HG02852 (cell line): ENCODE measurements at regions not wholly inside any gene's neighbourhood (a gene's known extent, or its start where the extent isn't known, plus 50 kb on each side); places are given as distances from the start of the nearest gene placed in this dataset.
"Not testable (repeated sequence)": the region's sequence is repeated elsewhere in the genome, so short reads cannot be mapped to it uniquely, and the experiment has no call there.

Experiments used
- ATAC-seq: cut with Tn5 transposase; IDR thresholded peaks from one replicate; pipeline ENCODE4 v1.9.1; 2021; ENCODE audit warnings: mild to moderate bottlenecking, moderate library complexity; ENCODE audit not compliant: unreplicated experiment

DNA sequence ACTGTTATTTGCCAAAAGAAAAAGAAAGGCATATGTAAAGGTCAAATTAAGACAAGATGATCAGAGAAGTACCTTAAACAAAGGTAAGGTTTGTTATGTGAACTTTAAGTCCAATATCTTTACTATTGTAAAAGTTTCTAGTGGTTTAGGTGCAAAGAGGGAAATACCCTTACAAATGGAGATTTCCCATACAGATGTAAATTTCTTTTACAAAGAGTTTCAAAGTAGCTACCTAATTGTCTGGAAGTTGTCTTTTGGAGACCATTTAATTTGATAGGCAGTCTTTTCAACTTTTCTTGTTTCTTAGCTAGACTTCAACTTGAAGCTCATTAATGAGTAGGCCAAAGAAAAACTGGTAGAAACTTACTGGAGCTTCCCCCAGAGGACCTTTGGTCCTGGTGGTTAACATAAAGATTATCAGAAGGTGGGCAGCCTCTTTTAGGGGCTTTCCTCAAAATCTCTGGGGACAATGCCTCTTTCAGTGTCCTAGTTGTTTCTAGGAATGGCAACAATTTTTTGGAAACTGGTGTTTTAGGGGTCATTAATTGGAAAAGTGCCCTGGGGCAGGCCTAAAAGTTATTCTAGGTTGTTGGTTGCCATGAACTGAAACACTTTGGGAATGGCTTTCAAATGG is 297.3 kb downstream of the GUCY2F start:
- ATAC-seq = no peak

- no peak for ATAC-seq
Measured at GRCh38 chrX:109172091-109172602, 309.7 kb downstream of the GUCY2F start.

DNA sequence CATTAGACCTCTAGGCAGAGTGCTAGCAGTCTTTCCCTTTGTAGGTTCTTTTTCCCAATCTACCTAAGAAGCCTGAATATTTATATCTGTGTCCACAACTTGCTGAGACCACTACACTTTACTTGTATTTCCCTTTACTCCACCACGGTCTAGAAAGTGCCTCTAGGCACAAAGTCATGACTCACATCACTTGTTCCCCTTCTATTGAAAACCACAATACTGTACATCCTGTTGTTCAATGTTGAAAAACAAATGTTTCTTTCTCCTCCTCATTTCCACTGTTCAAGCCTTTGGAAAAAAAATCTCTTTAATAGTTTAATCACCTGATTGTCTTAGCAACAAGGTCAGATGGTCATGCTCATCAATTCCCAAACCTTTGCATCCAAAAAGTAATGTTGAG is 326.7 kb downstream of the GUCY2F start:
- ATAC-seq = no peak

- not testable (repeated sequence) for ATAC-seq
Measured at GRCh38 chrX:109144173-109144572, 337.7 kb downstream of the GUCY2F start.

DNA sequence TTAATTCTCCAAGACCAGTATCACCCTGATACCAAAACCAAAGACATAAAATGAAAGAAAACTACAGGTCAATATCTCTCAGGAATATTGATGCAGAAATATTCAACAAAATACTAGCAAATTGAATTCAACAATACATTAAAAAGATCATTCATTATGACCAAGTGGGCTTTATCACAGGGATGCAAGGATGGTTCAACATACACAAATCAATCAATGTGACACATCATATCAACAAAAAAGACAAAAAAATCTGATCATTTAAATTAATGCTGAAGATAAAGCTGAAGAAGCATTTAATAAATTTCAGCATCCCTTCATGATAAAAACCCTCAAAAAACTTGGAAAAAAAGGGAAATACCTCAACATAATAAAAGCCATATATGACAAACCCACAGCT is 341.4 kb downstream of the GUCY2F start:
- ATAC-seq = no peak

DNA sequence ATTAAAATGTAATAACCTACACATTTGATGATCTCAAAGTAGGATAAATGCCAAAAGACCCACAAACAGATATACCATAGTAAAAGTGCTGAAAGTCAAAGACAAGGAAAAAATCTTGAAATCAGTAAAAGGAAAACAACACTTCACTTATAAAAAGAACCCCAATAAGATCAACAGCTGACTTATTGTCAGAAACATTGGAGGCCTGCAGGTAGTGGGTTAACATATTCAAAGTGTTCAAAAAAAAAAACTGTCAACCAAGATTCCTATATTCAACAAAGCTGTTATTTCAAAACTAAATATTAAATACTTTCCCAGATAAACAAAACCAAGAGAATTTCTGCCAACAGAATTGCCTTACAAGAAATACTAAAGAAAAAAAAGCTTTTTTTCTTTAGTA is 347.1 kb downstream of the GUCY2F start:
- ATAC-seq = no peak

DNA sequence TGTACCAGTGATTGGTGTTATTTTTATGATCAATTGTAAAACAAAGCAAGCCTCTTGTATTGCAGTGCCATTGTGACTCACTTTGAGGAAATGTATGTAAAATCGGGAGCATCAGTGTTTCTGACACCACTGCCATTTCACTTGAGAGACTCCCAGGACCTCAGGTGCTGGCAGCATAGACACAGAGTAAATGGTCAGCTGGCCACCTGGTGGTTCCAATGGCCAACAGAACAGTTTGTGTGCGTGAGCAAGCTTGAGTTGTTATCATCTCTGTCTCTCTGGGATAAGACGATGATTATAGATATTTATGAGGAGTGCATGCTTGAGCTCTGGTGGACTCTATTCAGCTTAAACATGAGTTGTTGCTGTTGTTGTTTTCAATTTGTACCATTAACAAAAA is 356.6 kb downstream of the GUCY2F start:
- no peak for ATAC-seq

- no peak for ATAC-seq
Measured at GRCh38 chrX:109089359-109089758, 353.0 kb upstream of the IRS4 start.

- no peak for ATAC-seq
Measured at GRCh38 chrX:109077788-109078187, 341.4 kb upstream of the IRS4 start.

- ATAC-seq = not testable (repeated sequence)
Measured at GRCh38 chrX:109054181-109054581, 317.8 kb upstream of the IRS4 start.

- ATAC-seq = no peak
Measured at GRCh38 chrX:109049903-109050302, 313.5 kb upstream of the IRS4 start.

GRCh38 chrX:109049416-109049815 is 313.1 kb upstream of the IRS4 start:
- ATAC-seq = no peak

- no peak for ATAC-seq
Measured at GRCh38 chrX:109040057-109040456, 303.7 kb upstream of the IRS4 start.

DNA sequence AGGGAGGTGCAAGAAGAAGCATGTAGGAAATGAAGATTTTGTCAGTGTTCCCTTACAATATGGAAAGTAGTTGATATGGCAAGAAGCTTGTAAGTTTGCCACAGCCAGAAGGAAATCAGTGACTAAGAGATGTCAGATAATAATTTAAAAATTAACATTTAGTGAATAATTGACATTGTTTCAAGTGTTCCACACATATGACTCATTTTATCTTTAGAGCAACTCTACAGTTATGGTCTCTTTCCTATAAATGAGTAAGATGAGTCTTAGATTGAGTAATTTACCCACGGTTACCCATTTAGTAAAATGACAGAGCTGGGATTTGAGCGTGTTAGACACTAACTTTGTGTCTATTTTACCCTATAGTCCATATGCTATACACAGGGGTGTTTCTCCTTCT is 300.3 kb upstream of the IRS4 start:
- ATAC-seq = no peak

GRCh38 chrX:108993909-108994308 is 257.5 kb upstream of the IRS4 start:
- no peak for ATAC-seq

- not testable (repeated sequence) for ATAC-seq
Measured at GRCh38 chrX:108972899-108973298, 236.5 kb upstream of the IRS4 start.

- no peak for ATAC-seq
Measured at GRCh38 chrX:108947205-108947604, 210.8 kb upstream of the IRS4 start.

DNA sequence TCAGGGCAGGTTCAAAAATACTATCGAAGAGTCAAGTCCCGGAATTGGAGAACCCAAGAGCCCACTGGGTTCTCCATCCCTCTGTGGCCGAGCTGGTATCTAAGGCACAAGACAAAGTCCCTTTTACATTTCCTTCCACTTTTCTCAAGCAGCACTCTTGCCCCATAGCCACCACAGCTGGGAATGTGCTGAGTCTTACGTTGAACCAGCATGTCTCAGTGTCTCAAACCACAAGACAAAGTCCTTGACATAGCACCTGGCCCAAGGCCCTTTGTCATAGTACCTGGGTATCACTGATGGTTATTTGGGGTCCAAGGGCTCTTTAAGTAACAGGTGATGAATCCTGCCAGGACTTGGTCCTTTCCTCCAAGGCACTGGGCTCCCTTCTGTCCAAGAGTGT is 210.2 kb upstream of the IRS4 start:
- ATAC-seq = no peak

- no peak for ATAC-seq
Measured at GRCh38 chrX:108945883-108946523, 209.6 kb upstream of the IRS4 start.

GRCh38 chrX:108914791-108915190 is 178.4 kb upstream of the IRS4 start:
- ATAC-seq = no peak

- ATAC-seq = not testable (repeated sequence)
Measured at GRCh38 chrX:108903831-108904230, 167.5 kb upstream of the IRS4 start.

DNA sequence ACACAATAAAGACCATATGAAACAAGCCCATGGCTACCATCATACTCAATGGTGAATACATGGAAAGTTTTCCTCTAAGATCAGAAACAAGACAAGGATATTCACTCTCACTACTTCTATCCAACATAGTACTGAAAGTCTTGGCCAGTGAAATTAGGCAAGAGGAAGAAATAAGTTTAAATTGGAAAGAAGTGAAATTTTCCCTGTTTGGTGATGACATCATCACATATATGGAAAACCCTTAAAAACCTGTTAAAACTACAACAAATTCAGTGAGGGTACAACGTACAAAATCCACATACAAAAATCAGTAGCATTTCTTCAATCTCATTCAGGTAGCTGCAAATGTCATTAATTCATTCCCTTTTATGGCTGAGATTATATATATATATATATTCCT is 164.0 kb upstream of the IRS4 start:
- ATAC-seq = no peak

DNA sequence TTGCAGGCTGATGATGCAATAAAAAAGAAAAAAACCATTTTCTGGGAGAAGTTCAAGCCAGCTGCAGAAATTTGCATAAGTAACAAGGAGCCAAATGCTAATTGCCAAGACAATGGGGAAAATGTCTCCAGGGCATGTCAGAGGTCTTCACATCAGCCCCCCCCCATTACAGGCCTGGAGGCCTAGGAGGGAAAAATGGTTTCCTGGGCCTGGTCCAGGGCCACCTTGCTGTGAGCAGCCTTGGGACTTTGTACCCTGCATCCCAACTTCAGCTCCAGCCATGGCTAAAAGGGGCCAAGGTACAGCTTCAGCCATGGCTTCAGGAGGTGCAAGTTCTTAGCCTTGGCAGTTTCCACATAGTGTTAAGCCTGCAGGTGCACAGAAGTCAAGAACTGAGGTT is 160.0 kb upstream of the IRS4 start:
- ATAC-seq = not testable (repeated sequence)
